Thoracic aorta (tissue), 2 donors: ENCODE measurements at regions not wholly inside any gene's neighbourhood (a gene's known extent, or its start where the extent isn't known, plus 50 kb on each side); places are given as distances from the start of the nearest gene placed in this dataset.

ENCODE experiments used
- ATAC-seq: fragments of 150-250 bp; one replicate; pipeline ENCODE4 v1.8.0; 2017; ENCODE audit warnings: low read depth; ENCODE audit not compliant: insufficient number of reproducible peaks, low FRiP score
- DNase-seq: peaks from one replicate; pipeline ENCODE4 v3.0.0-alpha.2; 2020; ENCODE audit warnings: low spot score
- H3K27ac ChIP-seq, 2 donors: fragments of 200-600 bp; sonication (generic); 1 replicate in 1 of 2; 2 replicates in 1 of 2; pipeline ENCODE4 v1.5.1; 2016; ENCODE audit warnings: mild to moderate bottlenecking in 2 of 2, moderate library complexity in 2 of 2
- H3K27me3 ChIP-seq: fragments of 200-600 bp; sonication (generic); replicated peaks from 2 replicates; pipeline ENCODE4 v1.6.0; 2016; ENCODE audit warnings: mild to moderate bottlenecking; ENCODE audit not compliant: insufficient read depth
- H3K36me3 ChIP-seq: fragments of 200-600 bp; sonication (generic); one replicate; pipeline ENCODE4 v1.5.1; 2016
- H3K4me1 ChIP-seq, 2 donors: fragments of 200-600 bp; sonication (generic); 1 replicate in 1 of 2; 2 replicates in 1 of 2; pipeline versions ENCODE4 v1.5.1 to v1.6.0; 2016; ENCODE audit warnings: low read depth in 2 of 2, mild to moderate bottlenecking in 1 of 2; ENCODE audit not compliant: control insufficient read depth in 1 of 2
- H3K4me3 ChIP-seq: fragments of 200-600 bp; sonication (generic); 2 replicates; pipeline ENCODE4 v1.5.1; 2016; ENCODE audit warnings: mild to moderate bottlenecking
- H3K9me3 ChIP-seq: fragments of 200-600 bp; sonication (generic); 2 replicates; pipeline ENCODE4 v1.5.1; 2016
- CTCF ChIP-seq: fragments of 200-600 bp; sonication (generic); IDR thresholded peaks from one replicate; pipeline ENCODE4 v1.5.1; 2019; ENCODE audit warnings: antibody characterized with exemption

DNA sequence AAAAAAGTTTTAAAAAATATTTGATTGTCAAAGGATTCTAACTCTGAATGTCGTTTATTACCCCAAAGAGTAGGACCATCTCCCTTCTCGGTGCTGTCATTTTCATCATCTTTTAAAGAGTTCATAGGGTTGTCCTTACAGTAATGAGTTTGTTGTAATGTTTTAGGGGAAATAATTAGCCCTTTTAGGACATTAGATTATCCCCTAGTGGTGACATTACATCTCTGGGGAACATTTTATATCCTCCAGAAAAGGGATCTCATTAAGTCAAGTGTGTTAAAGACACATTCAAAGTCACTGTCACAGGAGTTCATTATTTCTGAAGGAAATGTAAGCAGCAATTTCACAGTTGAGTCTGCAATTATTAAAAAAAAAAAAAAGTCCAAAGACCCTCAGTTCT, 99.3 kb upstream of the GJB6 start:
- H3K36me3 ChIP-seq = no peaks in the 10 kb centered on the region
- no peak for TF ChIP-seq CTCF
- no peak overlapping the region for H3K27ac ChIP-seq
- DNase-seq (no peak), ATAC-seq (no peak)
- H3K9me3 ChIP-seq = no peaks in the 10 kb centered on the region
- no peak overlapping the region for H3K4me3 ChIP-seq
- H3K27me3 ChIP-seq = no peaks in the 10 kb centered on the region
- H3K4me1 ChIP-seq = no peaks in the 10 kb centered on the region

- TF ChIP-seq CTCF = no peak
- no peak for DNase-seq
- H3K4me3 ChIP-seq = no peak overlapping the region
- H3K4me1 ChIP-seq = no peaks in the 10 kb centered on the region
- no peaks in the 10 kb centered on the region for H3K36me3 ChIP-seq
- H3K27ac ChIP-seq = no peak overlapping the region
- no peaks in the 10 kb centered on the region for H3K27me3 ChIP-seq
- no peak for ATAC-seq
- peaks cover 6% of the 10 kb centered on the region for H3K9me3 ChIP-seq
These were observed 94.7 kb upstream of the GJB6 start for GRCh38 chr13:20326809-20327208.

DNA sequence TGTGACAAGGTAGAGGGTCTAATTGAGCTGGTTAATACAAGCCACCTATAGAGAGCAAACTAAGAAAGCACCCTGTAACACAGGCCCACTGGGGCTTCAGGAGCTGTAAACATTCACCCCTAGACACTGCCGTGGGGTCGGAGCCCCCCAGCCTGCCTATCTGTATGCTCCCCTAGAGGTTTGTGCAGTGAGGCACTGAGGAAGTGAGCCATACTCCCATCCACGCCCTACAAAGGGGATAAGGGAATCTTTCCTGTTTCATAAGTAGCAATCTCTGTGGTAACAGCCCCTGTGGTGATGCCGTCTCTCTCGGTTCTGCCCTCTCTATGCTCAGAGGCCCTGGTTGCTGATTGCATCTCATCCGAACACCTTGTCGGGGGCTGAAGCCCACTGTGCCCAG, 94.2 kb upstream of the GJB6 start:
- H3K36me3 ChIP-seq = no peaks in the 10 kb centered on the region
- no peaks in the 10 kb centered on the region for H3K4me1 ChIP-seq
- TF ChIP-seq CTCF = no peak
- H3K27me3 ChIP-seq = no peaks in the 10 kb centered on the region
- H3K9me3 ChIP-seq = peaks cover 6% of the 10 kb centered on the region
- H3K27ac ChIP-seq = no peak overlapping the region
- no peak overlapping the region for H3K4me3 ChIP-seq
- DNase-seq (no peak), ATAC-seq (no peak)

DNA sequence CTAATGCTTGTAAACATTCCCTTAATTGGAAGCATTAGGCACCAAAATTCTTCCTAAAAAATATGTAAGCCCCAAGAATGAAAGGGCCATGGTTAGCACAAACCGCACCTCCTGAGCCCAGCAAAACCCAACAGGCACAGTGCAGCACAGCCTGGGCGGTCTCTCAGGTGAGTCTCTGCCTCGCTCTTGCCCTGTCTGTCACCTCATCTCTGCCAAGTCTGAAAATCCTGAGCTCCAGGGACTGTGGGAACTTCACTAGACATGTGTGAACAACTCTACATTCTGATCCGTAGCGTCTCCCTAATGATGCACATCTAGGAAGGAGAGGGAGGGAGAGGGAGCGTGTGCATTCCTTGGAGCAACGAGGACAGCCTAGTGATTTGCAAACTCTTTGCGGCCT, 88.8 kb upstream of the GJB6 start:
- DNase-seq = no peak
- ATAC-seq = no peak
- TF ChIP-seq CTCF = no peak
- H3K9me3 ChIP-seq = peaks cover 6% of the 10 kb centered on the region
- no peak overlapping the region for H3K27ac ChIP-seq
- no peak overlapping the region for H3K4me3 ChIP-seq
- H3K27me3 ChIP-seq = no peaks in the 10 kb centered on the region
- no peaks in the 10 kb centered on the region for H3K4me1 ChIP-seq
- H3K36me3 ChIP-seq = no peaks in the 10 kb centered on the region

- H3K9me3 ChIP-seq = no peaks in the 10 kb centered on the region
- no peak overlapping the region for H3K27ac ChIP-seq
- TF ChIP-seq CTCF = no peak
- H3K4me1 ChIP-seq = no peaks in the 10 kb centered on the region
- ATAC-seq (no peak), DNase-seq (no peak)
- no peaks in the 10 kb centered on the region for H3K36me3 ChIP-seq
- H3K27me3 ChIP-seq = no peaks in the 10 kb centered on the region
- no peak overlapping the region for H3K4me3 ChIP-seq
These were observed 81.8 kb upstream of the GJB6 start for GRCh38 chr13:20313896-20314295.
